Hematopoietic multipotent progenitor cell treated with erythropoietin and hydrocortisone succinate and interleukin-3 and kit ligand, for 15 days (in vitro differentiated cells): ENCODE measurements at regions not wholly inside any gene's neighbourhood (a gene's known extent, or its start where the extent isn't known, plus 50 kb on each side); places are given as distances from the start of the nearest gene placed in this dataset.

Experiments used
- DNase-seq: peaks from one replicate; pipeline ENCODE4 v3.0.0-alpha.2; 2015; ENCODE audit warnings: low spot score

DNA sequence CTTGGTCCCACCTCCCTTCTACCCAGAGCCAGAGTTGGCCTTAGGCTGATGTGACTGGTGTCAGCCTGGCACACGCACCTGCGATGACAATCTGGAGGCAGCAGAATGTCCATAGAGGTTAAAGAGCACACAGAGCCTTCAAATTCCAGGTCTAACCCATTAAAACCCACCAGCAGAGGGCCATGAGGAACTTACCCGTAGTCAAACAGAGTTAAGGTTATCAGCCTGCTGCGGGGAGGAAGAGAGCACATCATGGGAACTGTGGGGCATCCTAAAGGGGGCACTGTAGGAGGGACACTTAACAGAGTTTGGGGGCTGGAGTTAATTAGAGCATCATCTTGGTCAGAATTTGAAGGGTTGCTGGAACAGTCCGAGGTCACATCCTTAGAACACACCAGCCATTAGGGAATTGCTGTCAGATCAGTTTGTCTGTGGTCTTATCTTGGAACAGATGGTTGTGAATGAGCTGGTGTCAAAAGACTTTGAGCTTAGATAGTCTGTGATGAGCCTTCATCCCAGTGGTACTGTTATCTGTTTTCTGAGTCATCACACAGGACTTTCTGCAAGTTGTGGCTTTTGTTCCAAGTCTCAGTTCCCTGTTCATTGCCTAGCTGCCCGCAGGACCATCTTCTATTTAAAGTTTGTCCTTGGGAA is 248.6 kb downstream of the LOXHD1 start:
- no peak for DNase-seq

DNA sequence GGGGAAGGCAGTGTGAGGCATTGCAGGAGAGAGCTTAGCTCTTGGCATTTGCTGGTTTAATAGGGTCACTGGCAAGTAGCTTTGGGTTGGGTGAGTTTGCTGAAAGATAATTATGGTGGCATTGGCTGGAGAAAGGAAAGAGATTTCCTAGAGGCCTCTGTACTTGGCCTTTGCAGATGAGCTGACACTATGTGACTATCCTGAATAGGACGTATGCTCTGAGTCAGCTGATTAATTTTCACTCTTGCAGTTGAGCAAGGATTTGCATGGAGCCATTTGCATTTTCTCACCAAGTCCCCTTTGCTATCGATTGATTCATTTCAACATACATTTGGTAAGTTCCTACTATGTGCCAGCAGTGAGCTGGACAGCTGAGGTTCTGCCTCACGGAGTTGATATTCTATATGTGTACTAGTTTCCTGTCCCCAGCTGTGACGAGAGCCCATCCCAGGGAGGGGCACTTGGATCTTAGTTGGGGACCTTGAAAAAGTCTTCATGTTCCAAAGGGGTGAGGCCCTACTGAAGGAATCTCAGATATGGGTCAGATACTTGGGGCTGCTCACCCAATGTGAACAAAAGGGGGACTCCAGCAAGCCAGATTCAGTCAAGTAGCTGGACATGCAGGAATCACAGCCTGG is 245.7 kb downstream of the LOXHD1 start:
- no peak for DNase-seq

DNA sequence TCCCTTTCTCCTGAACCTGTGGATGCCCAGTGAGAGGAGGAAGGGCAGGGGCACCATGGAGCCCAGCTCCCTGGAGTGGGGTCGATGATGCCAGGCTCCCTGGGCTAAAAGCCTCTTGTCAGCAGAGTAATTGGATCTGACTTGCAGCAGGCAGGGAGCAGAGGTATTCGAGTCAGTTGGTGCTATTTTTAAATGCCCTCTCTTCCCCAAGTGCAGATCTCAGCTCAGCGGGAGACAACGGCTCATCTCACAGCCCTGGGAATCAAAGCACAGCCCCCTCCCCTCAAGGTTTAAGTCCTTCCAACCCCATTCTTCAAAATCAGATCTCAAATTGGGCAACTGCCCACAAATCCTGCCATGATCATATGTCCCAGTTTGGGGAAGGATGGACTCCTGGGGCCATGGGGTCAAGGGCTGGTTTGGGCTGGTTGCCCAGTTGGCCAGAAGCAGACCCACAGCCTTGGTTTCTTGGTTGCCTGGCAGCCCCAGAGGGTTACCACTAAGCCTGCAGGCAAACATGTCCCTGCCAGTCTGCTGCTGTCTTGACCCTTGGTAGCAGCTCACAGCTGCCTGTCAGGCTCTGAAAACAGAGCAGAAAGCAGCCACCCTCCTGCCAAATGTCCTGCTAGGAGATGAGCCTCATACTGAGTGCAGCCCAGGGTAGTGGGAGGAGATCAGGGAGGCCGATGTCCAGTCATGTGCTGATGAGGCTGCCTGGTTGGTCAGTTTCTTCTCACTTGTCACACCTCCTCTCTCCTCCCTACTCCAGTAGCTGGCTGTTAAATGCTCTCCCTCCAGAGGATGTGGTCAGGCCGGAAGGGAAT is 244.9 kb downstream of the LOXHD1 start:
- no peak for DNase-seq

DNA sequence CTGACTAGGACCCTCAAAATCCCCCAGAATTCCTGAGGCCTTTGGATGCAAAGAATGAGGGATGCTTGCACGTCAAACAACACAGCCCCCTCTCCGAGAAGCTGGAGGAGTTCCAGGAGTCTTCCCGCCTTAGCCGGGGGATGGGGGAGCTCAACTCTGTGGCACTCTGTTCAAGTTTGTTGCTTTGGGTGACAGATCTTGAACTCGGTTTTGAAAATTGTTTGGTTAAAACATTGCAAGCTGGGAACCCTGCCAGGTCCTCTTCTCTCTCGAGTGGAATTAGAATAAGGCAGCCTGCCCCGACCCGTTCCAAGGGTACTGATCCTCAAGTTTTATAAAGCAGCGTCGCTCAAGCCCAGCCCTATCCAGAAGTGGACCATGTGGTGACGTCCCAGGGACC is 244.1 kb downstream of the LOXHD1 start:
- no peak for DNase-seq

DNA sequence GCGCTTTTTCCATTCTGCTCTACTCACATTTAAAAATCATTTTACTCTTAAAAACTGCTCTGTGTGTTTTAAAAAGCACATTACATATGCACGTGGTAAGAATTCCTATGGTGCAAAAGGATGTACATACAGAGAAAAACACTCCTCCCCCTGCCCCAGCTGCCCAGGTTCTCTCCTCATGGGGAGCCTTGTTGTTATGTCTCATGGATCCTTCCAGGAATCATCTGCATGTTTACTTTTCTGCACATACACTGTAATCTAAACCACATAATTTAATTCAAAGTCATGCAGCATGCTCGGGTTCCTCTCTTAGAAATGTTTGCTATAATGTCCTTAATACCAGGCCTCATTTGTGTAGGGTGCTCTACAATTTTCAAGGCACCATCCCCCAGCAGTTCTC is 243.3 kb downstream of the LOXHD1 start:
- DNase-seq = no peak

DNA sequence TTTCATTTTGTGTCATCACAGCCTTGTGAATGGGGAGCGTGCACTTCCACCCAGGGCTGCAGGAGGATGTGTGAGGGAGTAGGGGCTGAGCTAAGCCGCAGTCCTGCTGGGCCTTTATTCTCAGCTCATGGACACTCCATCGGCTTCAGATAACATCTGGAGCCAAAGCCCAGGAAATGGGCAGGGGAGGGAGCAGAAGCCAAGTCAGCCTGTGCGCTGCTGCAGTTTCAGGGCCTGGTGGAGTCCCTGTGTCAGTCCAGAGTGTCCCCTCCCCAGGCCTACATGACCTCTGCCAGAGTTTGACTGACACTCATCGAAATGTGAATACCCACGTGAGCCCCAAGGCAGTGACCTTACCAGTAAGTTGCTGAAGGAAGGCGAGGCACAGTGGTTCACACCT is 242.2 kb downstream of the LOXHD1 start:
- DNase-seq = no peak

DNA sequence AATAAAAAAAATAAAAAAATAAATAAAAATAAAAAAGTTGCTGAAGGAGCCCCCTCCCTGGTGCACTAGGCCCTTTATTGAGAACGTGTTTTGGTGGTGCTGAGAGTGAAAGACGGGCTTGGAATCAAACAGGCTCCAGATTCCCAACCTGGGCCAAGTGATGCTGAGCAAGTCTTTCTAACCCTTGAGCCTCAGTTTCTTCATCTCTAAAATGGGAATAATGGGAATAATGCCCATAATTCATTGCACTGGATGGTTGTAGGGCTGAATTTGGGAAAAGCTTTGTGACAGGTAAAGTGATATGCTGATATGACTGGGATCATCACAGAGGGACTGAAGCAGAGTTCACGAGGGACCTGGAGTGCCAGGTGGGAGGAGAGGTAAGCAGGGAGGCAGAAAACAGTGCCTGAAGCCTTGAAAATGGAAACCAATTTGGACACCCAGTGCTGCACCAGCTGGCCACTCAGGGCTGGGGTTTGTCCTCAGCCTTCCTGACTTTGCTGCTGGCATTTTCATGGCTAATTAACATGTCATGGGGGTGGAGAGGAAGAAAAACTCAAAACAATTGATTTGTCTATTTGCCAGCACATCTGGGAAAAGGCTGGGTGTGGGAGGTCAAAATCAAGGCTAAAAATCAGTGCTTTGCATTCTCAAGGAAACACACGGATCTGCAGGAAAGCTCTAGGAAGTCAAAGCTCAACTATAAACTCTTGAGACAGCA is 241.3 kb downstream of the LOXHD1 start:
- no peak for DNase-seq

DNA sequence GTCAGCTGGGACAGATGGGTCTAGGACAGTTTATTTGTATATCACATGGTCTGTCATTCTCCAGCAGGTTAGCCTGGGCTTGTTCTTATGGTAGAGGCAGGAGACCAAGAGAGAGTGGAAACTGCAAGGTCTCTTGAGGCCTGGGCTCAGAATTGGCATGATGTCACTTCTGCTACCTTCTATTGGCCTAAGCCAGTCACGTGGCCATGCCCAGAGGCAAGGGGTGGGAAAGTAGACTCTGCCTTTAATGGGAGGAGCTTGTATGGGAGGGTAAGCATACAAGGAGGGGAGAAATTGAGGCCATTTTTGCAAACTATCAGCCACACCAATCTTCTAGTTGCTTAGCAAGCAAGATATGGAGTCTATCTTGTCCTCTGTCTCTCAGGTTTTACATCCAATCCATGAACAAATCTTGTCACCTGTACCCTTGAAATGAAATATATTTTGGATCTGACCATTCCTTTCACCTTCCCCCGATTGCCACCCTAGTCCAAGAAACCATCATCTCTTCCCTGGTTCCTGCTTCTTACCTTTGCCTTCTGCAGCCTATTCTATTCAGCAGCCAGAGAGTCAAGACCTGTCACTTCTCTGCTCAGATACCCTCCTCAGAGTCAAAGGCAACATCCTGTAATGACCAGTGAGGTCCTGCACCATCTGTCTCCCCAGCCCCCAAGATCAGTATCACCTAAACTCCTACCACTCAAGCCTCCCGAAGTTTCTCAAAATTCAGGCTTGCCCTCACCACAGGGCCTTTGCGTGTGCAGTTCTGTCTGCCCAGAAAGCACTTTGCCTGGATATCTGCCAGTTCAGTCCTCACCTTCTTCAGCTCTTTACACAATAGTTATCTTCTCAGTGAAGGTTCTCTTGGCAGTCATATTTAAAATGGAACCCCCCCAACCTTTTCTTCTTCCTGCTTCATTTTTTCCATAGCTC is 240.0 kb downstream of the LOXHD1 start:
- no peak for DNase-seq

DNA sequence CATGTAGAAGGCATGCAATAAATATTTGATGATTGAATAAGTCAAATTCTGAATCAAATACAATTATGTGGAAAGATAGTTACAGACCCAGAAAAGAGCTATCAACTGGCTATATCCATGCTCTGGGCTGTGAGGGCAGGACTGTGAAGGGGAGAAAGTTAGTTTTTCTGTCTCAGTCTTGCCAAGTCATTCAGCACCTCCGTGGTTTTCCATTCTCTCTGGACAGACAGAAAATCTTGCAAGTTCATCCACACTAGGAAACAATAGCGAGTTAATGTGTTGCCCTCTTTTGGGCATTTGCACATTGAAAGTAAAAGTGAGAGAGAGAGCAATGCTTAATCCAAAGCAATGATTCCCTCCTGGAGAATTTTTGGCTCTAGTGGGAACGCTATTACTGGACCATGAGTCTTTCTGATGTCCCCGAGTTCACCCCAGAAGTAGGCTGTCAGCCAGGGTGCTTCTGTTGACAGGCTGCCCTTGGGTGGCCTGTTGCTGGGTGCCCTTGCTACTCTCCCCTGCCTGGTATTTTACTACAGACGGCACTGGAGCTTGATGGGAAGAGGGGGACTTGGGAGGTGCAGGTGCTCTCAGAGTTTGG is 238.3 kb downstream of the LOXHD1 start:
- no peak for DNase-seq

DNA sequence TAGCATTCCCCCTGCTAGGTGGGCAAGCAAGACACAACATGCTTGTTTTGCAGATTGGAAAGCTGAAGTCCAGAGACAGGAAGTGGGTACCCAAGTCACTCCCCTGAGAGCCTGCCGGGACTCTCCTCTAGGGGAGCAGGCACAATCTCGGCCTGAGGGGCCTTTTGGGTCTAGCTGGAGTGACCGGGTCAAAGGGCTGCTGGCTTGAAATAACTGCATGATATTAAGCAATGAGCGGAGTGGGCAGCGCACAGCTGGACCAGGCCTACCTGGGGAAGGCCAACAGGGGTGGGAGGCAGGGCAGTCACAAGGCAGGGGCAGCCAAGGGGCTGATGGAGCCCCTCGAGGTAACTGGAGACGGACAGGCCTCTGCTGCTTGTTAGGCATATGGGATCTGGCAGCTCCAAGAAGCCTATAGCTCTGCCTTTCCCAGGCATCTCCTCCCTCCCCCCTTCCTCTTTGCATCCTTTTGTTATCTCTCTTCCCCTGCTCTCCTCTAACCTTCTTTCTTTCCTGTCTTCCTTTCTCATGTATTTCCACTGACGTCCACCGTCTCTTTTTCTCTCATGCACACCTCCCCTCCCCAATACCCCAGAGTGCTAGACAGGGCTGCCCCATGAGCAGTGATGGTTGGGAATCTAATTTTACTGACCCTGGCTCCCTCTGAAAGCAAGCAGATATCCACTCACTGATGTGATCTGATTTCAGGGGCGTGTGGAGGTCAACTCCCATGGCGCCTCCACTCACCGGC is 237.5 kb downstream of the LOXHD1 start:
- no peak for DNase-seq

DNA sequence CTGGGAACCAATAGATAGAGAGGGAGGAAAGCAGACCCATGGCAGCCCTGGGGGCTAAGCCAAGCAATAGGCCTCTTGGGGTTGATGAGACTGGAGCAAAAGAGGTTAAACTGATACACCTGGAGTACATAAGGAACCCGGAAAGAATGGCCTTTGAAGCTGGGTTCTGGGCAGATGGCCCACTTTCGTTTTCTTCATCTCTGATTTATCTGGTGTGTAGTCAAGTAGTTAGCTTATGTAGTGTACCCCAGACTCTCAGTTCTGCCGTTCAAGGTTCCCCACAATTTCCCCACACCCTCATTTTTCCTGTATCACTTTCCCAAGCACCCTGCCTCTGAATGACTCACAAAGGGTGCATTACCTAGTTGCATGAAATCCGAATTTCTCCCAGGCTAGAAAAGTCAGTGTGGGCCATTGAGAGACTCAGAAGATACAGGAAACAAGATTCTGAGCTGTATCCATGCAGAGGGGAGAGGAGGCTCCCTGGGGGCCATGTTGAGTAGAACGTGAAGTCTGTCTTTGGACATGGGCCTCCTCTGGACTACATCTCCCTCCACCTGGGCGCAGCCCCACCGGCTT is 235.0 kb downstream of the LOXHD1 start:
- no peak for DNase-seq

DNA sequence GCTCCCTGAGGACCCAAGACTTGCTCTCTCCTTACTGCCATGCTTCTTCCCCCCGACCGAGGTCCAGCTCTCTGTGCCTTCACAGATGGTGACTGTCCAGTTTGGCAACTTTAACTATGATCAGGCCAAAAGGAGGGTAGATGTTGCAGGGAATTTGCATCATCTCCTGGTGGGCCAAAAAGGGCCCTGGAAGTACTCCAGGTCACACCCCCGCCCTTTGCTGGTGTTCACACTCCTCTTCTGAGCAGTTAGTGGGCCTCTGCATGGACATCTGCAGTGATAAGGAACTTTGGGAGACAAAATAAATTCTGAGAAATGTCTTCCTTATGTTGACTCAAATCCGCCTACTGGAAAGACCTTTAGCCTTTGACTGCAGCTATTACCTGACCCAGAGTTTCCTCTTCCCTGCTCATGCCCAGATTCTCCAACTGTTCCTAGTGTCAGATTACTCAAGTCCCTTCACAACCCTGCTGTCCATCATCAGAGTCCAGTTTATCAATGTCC is 234.4 kb downstream of the LOXHD1 start:
- no peak for DNase-seq

DNA sequence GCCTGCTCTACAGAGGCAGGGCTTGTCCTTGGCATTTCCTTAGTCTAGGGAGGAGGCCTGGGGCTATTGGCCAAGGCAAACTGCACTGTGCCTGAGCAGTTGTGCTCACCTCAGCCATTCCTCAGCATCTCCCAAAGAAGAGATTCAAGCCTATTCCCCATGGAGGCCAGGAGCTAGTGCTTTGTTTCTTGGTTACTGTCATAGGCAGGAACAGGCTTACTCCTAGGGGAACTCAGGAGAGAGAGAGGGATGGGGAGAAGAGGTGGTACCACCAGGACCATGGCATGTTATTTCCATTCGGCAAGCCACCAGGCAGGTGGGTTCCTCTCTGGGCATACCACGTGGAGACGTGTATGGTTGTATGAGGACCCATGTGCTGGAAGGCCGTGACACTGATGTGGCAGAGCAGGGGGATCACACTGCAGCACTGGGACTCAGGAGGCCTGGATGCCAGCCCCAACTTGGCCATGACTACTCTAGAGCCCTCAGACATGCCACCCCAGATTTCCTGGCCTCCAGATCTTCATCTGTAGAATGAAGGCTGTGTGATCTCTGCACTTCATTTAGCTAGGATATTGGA is 233.7 kb downstream of the LOXHD1 start:
- DNase-seq = no peak

DNA sequence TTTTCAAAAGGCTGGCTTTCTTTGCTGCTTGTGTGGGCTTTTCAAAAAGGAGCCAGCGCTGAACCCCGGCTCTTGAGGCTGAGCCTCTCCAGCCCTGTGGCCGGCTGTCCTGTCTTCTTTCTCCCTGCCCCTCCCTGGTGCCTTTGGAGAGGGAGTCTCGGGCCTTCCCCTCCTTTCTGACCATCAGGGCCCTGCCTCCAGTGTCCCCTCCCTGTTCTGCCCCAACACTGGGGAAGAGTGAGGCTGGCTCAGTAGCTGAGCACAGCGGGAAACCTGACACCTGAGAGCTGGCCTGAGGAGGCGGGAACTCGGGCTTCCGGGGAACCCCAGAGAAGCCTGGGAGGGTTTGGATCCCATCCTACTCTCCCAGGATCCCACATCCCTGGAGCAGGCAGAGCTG is 232.1 kb downstream of the LOXHD1 start:
- no peak for DNase-seq

DNA sequence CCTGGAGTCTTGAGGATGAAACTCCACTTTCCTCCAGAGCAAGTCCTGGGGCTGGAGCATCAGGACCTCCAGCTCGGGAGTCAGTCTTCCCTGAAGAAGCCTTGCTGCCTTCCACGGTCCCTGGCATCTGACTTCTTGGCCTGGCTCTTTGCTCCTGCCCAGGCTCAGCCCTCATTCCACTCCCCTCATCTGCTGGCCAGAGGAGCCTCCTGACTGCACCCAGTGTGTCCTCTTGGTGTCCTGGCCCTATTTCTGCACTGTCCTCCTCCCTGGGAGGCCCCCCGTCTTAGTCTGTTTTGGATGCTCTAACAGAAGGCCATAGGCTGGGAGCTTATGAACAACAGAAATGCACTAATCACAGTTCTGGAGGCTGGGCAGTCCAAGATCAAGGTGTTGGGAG is 231.5 kb downstream of the LOXHD1 start:
- DNase-seq = no peak

DNA sequence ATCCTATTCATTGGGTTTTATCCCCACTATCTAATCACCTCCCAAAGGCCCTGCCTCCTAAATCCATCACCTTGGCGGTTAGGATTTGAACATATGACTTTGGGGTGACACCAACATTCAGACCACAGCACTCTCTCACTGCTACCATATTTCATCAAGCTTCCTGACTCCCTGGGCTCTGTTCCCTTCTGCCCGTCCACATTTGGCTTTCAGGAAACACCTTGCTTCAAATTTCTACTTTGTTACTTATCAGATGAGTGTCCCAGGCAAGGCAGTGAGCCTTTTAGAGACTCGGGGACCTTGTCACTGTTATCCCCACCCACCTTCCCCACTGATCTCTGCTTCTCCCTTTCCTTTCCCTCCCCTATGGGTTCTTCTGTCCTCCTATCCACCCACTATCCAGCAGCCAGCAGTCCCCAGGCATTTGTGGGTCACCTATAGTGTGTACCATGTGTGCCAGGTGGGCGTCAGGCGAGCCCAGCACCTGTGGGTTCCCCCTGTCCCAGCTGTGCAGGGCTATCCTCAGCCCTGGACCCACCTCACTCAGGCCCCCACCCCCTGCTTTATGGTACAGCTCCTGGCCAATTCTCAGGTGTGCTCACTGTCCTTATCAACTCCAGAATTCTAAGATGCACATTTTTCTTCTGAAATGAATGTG is 230.9 kb downstream of the LOXHD1 start:
- no peak for DNase-seq

DNA sequence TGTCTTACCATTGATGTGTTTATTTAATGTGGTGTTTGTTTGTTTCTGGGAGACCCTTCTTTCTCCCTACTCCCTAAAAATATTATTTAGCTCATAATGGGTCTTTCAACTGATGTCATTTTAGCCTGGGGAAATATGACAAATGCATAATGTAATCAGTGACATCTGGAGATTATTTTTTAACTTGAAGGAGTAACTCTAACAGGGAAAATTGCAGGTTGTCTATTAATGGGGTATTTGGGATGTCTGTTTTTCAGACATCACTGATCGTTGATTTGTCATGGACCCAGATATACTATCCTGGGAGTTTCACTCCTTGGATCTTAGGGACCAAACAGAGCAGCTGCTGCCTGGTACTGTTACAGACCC is 230.4 kb downstream of the LOXHD1 start:
- DNase-seq = no peak
